Right cardiac atrium (tissue), 5 donors: ENCODE measurements at regions not wholly inside any gene's neighbourhood (a gene's known extent, or its start where the extent isn't known, plus 50 kb on each side); places are given as distances from the start of the nearest gene placed in this dataset.
"Not testable (repeated sequence)": the region's sequence is repeated elsewhere in the genome, so short reads cannot be mapped to it uniquely, and the experiment has no call there.

Source experiments
- ATAC-seq, 2 donors: fragments of 200-7000 bp; cut with Tn5 transposase; one replicate each; pipeline versions ENCODE4 v1.8.0 to v1.9.1; 2020; ENCODE audit warnings: moderate library complexity in 2 of 2, mild to moderate bottlenecking in 1 of 2
- DNase-seq, 3 donors: peaks; one replicate each; pipeline ENCODE4 v3.0.0-alpha.2; 2020
- H3K27ac ChIP-seq: one replicate; pipeline ENCODE4 v1.5.1; 2013; ENCODE audit warnings: mild to moderate bottlenecking, low read length, control low read depth, moderate library complexity
- H3K27me3 ChIP-seq: one replicate; pipeline ENCODE4 v1.6.1; 2013; ENCODE audit not compliant: control insufficient read depth, insufficient read depth
- H3K4me1 ChIP-seq: one replicate; pipeline ENCODE4 v1.6.1; 2013; ENCODE audit warnings: low read length; ENCODE audit not compliant: control insufficient read depth, insufficient read depth
- H3K4me3 ChIP-seq: one replicate; pipeline ENCODE4 v1.5.1; 2013; ENCODE audit warnings: low read length, control low read depth
- H3K9me3 ChIP-seq: one replicate; pipeline ENCODE4 v1.6.1; 2013; ENCODE audit warnings: low read length; ENCODE audit not compliant: control insufficient read depth
- WGBS: extraction: QIAGEN DNeasy Blood & Tissue Kit; methylation state at CpG from one replicate; pipeline ENCODE4 v1.1.7; 2013; 5-methylcytosine and 5-hydroxymethylcytosine counted together
- intact Hi-C, 4 donors: fragments of 100-400 bp; cut with DNase I; formaldehyde crosslinking; loops; one replicate each; pipeline versions ENCODE4 v1.11.0 to v1.14.0; 2022 to 2023
- donor health status: healthy with polysubstance abuse.
- donor health status: DM: no; HTN: yes; CAD: no.
- donor health status: DM: no; HTN: no; CAD: no.
- donor health status: DM: no; HTN: yes; CAD: no; lungs with severe emphysema.
- donor health status: DM: yes; HTN: yes; CAD: no.

DNA sequence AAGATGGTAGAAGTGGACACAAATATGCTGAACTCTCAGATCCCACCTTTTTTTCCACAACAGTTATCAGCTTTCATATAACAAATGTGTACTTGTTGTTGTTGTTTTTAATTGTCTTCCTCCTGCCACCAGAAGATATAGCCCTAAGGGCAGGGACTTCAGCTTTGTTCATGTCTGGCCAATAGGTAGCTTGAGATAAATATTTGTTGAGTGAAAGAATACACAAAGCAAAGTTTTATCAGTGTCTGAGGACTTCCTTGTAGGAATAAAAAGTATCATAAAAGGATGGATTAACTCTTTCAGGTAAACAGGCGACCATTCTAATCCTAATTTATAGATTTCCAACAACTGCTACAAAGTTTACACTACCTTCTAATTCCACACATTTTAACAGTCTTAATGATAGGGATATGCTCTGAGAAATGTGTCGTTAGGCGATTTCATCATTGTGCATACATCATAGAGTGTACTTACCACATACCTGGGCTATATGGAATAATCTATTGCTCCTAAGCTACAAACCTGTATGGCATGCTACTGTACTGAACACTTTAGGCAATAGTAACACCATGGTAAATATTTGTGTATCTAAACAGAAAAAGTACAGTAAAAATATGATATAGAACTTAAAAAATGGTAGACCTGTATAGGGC, 186.1 kb downstream of the ATOH1 start:
- ATAC-seq (no peak), DNase-seq (no peak)
- 81% methylated on average over 3 of the region's 3 CpGs for WGBS
- H3K4me1 ChIP-seq: no peaks in the 10 kb centered on the region
- no peak overlapping the region for H3K27ac ChIP-seq
- H3K4me3 ChIP-seq: no peak overlapping the region
- intact Hi-C loops: no loop called here
- H3K9me3 ChIP-seq: no peaks in the 10 kb centered on the region
- H3K27me3 ChIP-seq: no peaks in the 10 kb centered on the region

GRCh38 chr4:94015956-94016355, 187.4 kb downstream of the ATOH1 start:
- Histone ChIP-seq H3K9me3 (no peaks in the 10 kb centered on the region), H3K4me1 (no peaks in the 10 kb centered on the region), H3K4me3 (no peak overlapping the region), H3K27me3 (no peaks in the 10 kb centered on the region), H3K27ac (no peak overlapping the region)
- no peak for ATAC-seq
- intact Hi-C loops: no loop called here
- DNase-seq: no peak
- 99% methylated on average over 1 of the region's 1 CpG for WGBS

- H3K4me1 ChIP-seq: no peaks in the 10 kb centered on the region
- no peak overlapping the region for H3K4me3 ChIP-seq
- intact Hi-C loops: no loop called here
- H3K27ac ChIP-seq: no peak overlapping the region
- DNase-seq (no peak), ATAC-seq (no peak)
- no peaks in the 10 kb centered on the region for H3K27me3 ChIP-seq
- 23% methylated on average over 2 of the region's 2 CpGs for WGBS
- H3K9me3 ChIP-seq: no peaks in the 10 kb centered on the region
These were observed 174.9 kb upstream of the SMARCAD1 start for GRCh38 chr4:94032754-94033153.

GRCh38 chr4:94036964-94037363, 170.7 kb upstream of the SMARCAD1 start:
- Histone ChIP-seq H3K9me3 (no peaks in the 10 kb centered on the region), H3K4me3 (no peak overlapping the region), H3K27ac (no peak overlapping the region), H3K4me1 (no peaks in the 10 kb centered on the region), H3K27me3 (no peaks in the 10 kb centered on the region)
- WGBS: 67% methylated on average over 2 of the region's 2 CpGs
- intact Hi-C loops: no loop called here
- DNase-seq: no peak
- no peak for ATAC-seq

DNA sequence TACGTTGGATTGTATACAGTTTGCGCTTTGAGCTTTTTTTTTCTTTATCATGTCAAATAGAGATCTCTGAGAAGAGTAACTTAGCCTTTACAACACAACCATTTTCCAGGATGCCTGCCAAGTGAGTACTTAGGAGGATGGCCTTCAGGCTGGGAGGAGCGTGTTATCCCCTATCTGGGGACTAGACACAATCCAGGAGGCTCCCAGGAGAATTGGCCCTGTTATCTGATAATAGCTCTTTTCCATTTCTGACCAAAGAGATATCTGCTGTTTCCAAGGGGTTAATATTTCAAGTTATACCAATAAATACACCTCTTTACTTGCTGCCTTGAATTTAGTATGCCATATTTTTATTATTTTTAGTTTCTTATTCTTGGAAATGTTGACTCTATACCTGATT, 169.5 kb upstream of the SMARCAD1 start:
- no peaks in the 10 kb centered on the region for H3K27me3 ChIP-seq
- ATAC-seq (no peak), DNase-seq (no peak)
- no peaks in the 10 kb centered on the region for H3K9me3 ChIP-seq
- H3K27ac ChIP-seq: no peak overlapping the region
- H3K4me3 ChIP-seq: no peak overlapping the region
- intact Hi-C loops: no loop called here
- H3K4me1 ChIP-seq: no peaks in the 10 kb centered on the region
- WGBS: 44% methylated on average over 3 of the region's 3 CpGs

- Histone ChIP-seq H3K4me3 (no peak overlapping the region), H3K27me3 (no peaks in the 10 kb centered on the region), H3K4me1 (no peaks in the 10 kb centered on the region), H3K27ac (no peak overlapping the region), H3K9me3 (no peaks in the 10 kb centered on the region)
- DNase-seq (no peak), ATAC-seq (no peak)
- intact Hi-C loops: no loop called here
- 87% methylated on average over 4 of the region's 4 CpGs for WGBS
These were observed 168.4 kb upstream of the SMARCAD1 start for GRCh38 chr4:94039226-94039625.

DNA sequence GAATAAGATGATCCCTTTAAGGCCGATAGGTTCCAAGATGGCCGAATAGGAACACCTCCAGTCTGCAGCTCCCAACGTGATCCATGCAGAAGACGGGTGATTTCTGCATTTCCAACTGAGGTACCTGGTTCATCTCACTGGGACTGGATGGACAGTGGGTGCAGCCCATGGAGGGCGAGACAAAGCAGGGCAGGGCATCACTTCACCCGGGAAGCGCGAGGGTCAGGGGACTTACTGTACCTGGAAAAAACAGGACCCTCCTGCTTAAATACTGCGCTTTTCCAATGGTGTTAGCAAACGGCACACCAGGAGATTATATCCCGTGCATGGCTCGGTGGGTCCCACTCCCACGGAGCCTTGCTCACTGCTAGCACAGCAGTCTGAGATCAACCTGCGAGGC, 163.2 kb upstream of the SMARCAD1 start:
- ATAC-seq, H3K4me1 ChIP-seq, H3K27ac ChIP-seq, H3K9me3 ChIP-seq, H3K4me3 ChIP-seq, H3K27me3 ChIP-seq: not testable (repeated sequence)
- 92% methylated on average over 14 of the region's 14 CpGs for WGBS
- intact Hi-C loops: loop anchor here in 1 of 4 donors (5.0 kb wide), 1 partner anchor 87 kb away; no protein-coding TSS in a partner anchor
- peak in 1 of 3 donors; percentile 21 for DNase-seq

DNA sequence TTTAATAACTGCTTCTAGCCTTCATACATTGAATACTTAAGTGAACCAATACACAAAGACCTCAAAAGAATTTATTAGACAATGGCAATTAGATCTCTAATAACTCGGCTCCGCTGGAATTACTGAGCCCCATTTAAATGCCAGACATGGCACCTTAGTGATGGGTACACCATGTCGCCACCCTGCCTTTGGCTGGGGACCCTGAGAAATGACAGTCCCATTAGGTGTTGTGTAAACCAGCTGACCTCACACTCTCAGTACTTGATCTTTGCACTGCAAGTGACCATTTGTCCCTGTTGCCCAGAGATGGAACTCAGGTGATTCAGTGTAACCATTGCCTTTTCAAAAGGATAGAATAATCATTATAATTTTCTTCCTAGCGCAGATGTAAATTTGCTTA, 144.6 kb upstream of the SMARCAD1 start:
- WGBS: 68% methylated on average over 4 of the region's 4 CpGs
- Histone ChIP-seq H3K27ac (no peak overlapping the region), H3K4me1 (no peaks in the 10 kb centered on the region), H3K4me3 (no peak overlapping the region), H3K9me3 (no peaks in the 10 kb centered on the region), H3K27me3 (no peaks in the 10 kb centered on the region)
- peak in 1 of 2 donors; percentile 75 for ATAC-seq
- intact Hi-C loops: no loop called here
- peak in 1 of 3 donors; percentile 53 for DNase-seq

- Histone ChIP-seq H3K4me1 (no peaks in the 10 kb centered on the region), H3K4me3 (no peak overlapping the region), H3K9me3 (no peaks in the 10 kb centered on the region), H3K27me3 (no peaks in the 10 kb centered on the region), H3K27ac (no peak overlapping the region)
- 61% methylated on average over 8 of the region's 8 CpGs for WGBS
- ATAC-seq: no peak
- no peak for DNase-seq
- intact Hi-C loops: no loop called here
These were observed 138.6 kb upstream of the SMARCAD1 start for GRCh38 chr4:94068753-94069719.

- Histone ChIP-seq H3K4me3 (no peak overlapping the region), H3K9me3 (no peaks in the 10 kb centered on the region), H3K4me1 (no peaks in the 10 kb centered on the region), H3K27ac (no peak overlapping the region), H3K27me3 (no peaks in the 10 kb centered on the region)
- ATAC-seq (no peak), DNase-seq (no peak)
- intact Hi-C loops: no loop called here
- WGBS: 55% methylated on average over 1 of the region's 1 CpG
These were observed 131.2 kb upstream of the SMARCAD1 start for GRCh38 chr4:94076498-94076897.

GRCh38 chr4:94084155-94084554, 123.5 kb upstream of the SMARCAD1 start:
- H3K27me3 ChIP-seq: no peaks in the 10 kb centered on the region
- intact Hi-C loops: no loop called here
- H3K4me1 ChIP-seq: no peaks in the 10 kb centered on the region
- ATAC-seq (no peak), DNase-seq (no peak)
- WGBS: 52% methylated on average over 3 of the region's 3 CpGs
- H3K27ac ChIP-seq: no peak overlapping the region
- no peaks in the 10 kb centered on the region for H3K9me3 ChIP-seq
- no peak overlapping the region for H3K4me3 ChIP-seq
